ENCODE measurements at regions not wholly inside any gene's neighbourhood (a gene's known extent, or its start where the extent isn't known, plus 50 kb on each side); places are given as distances from the start of the nearest gene placed in this dataset.

DNA sequence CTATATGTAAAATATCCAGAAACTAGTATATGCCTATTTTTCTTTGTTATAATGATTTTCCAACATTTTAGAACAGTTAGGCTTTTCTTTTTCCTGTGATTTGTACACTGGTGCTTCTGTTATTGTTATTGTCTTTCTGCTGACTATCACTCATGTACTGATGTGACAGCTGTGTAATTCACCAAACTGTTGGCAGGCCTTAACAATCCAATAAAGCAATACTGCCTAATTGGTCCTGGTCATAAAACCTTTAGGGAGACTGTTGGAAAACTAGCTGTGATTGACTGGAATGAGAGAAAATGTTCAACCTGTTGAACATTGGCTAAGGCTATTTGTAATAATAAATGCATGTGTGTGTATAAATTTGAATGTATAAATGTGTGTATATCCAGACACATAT lies 956.6 kb downstream of the REEP3 start:
- no peaks in the 10 kb centered on the region for H3K9me3 ChIP-seq (ENCODE audit: control insufficient read depth, low read length)
- no peak overlapping the region for H3K9ac ChIP-seq (ENCODE audit: low read length)

DNA sequence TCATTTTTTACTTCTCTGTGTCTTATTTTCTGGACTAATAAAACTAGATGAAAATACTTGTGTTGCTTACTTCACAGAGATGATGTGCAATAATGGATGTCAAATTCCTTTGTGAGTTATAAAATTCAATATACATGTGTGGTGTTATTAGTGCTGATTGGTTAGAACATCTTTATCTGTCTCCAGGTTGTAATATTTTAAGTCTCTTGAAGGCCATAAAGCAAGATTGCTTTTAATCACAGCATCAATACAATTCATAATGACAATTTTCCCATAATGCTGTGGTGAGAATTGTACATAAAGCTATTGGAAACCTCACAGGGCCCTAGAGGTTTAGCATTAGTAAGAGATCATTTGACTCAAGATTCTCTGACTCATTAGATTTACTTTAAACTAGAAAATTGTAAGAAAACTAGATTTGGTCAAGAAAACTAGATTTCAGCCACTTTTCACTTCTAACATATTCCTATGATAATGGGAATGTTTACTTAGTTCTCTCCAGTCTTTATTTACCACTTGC lies 963.7 kb downstream of the REEP3 start:
- no peaks in the 10 kb centered on the region for H3K9me3 ChIP-seq (ENCODE audit: control insufficient read depth, low read length)
- H3K4me3 ChIP-seq (ENCODE audit: low read length) = no peak overlapping the region
- H3K36me3 ChIP-seq (ENCODE audit: control insufficient read depth, insufficient read depth, low read length) = no peaks in the 10 kb centered on the region
- H3K9ac ChIP-seq (ENCODE audit: low read length) = no peak overlapping the region
- H3K4me1 ChIP-seq (ENCODE audit: control insufficient read depth, insufficient read depth, low read length) = no peaks in the 10 kb centered on the region
- no peaks in the 10 kb centered on the region for H3K27me3 ChIP-seq (ENCODE audit: control insufficient read depth, insufficient read depth, low read length)

More for the DNA sequence above, 956.6 kb downstream of the REEP3 start:
- no peaks in the 10 kb centered on the region for H3K36me3 ChIP-seq (ENCODE audit: control insufficient read depth, insufficient read depth, low read length)
- no peaks in the 10 kb centered on the region for H3K4me1 ChIP-seq (ENCODE audit: control insufficient read depth, insufficient read depth, low read length)
- no peaks in the 10 kb centered on the region for H3K27me3 ChIP-seq (ENCODE audit: control insufficient read depth, insufficient read depth, low read length)
- H3K4me3 ChIP-seq (ENCODE audit: low read length) = no peak overlapping the region

DNA sequence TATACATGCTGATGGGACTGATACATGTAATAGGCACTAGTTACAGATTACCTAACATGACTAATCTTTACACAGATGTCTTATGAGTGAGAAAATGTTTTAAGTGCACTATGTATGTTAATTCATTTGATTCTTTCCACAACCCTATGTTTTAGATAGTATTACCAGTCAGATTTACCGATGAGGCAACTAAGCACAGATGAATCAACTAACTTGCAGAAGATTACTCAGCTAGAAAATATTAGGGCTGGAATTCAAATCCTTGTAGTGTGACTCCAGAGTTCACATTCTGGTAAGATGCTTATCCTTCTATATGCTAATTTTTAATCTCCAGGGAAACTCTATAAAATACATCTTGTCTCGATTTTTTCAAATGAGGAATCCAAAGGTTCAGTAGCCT lies 964.9 kb downstream of the REEP3 start:
- Histone ChIP-seq H3K4me1 (ENCODE audit: control insufficient read depth, insufficient read depth, low read length) (no peaks in the 10 kb centered on the region), H3K36me3 (ENCODE audit: control insufficient read depth, insufficient read depth, low read length) (no peaks in the 10 kb centered on the region), H3K27me3 (ENCODE audit: control insufficient read depth, insufficient read depth, low read length) (no peaks in the 10 kb centered on the region), H3K9me3 (ENCODE audit: control insufficient read depth, low read length) (no peaks in the 10 kb centered on the region), H3K9ac (ENCODE audit: low read length) (no peak overlapping the region), H3K4me3 (ENCODE audit: low read length) (no peak overlapping the region)

DNA sequence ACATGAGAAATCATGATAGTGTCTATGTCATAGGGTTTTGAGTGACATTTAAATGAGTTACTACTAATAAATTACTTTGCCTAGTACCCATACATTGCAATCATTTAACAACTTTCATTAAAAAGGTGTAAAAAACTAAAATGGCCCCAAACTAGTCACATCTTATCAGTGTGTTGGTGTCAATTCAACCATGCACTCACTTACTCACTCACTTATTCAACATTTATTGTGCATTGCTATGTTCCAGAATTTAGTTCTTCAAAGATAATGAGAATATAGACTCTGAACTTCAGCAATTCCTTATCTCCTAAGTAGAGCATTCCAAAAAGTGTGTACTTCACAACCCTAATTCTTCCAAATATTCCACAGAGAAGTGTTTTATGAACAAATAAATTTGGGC lies 965.7 kb downstream of the REEP3 start:
- Histone ChIP-seq H3K27me3 (ENCODE audit: control insufficient read depth, insufficient read depth, low read length) (no peaks in the 10 kb centered on the region), H3K4me3 (ENCODE audit: low read length) (no peak overlapping the region), H3K36me3 (ENCODE audit: control insufficient read depth, insufficient read depth, low read length) (no peaks in the 10 kb centered on the region), H3K9me3 (ENCODE audit: control insufficient read depth, low read length) (no peaks in the 10 kb centered on the region), H3K9ac (ENCODE audit: low read length) (no peak overlapping the region), H3K4me1 (ENCODE audit: control insufficient read depth, insufficient read depth, low read length) (no peaks in the 10 kb centered on the region)

DNA sequence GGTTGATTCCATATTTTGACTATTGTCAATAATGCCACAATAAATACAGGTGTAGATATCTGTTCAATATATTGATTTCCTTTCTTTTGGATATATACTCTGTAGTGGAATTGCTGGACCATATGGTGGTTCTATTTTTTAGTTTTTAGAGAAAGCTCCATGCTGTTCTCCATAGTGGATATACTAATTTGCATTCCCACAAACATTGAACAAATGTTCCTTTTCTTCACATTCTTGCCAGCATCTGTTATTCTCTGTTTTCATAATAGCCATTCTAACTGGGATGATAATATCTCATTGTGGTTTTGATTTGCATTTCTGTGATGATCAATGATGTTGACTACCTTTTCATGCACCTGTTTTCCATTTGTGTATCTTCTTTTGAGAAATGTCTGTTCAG lies 973.7 kb downstream of the REEP3 start:
- Histone ChIP-seq H3K36me3 (ENCODE audit: control insufficient read depth, insufficient read depth, low read length) (no peaks in the 10 kb centered on the region), H3K9me3 (ENCODE audit: control insufficient read depth, low read length) (no peaks in the 10 kb centered on the region), H3K9ac (ENCODE audit: low read length) (no peak overlapping the region), H3K27me3 (ENCODE audit: control insufficient read depth, insufficient read depth, low read length) (no peaks in the 10 kb centered on the region), H3K4me3 (ENCODE audit: low read length) (no peak overlapping the region), H3K4me1 (ENCODE audit: control insufficient read depth, insufficient read depth, low read length) (no peaks in the 10 kb centered on the region)

DNA sequence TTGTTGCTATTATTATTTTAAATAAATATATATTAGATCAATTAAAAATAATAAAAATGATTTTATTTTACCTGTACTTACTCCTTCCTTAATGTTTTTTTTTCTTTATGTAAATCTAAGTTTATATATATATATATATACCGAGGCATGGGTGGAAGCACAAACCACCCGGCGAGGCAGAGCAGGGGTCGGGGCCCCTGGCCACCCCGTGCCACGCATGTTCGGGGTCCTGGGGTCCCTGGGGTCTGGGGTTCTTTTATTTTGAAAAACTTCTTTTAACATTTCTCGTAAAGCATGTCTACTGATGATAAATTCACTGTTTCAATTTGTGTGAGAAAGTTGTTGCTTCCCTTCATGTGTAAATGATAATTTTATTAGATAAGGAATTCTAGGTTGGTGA lies 976.1 kb downstream of the REEP3 start:
- Histone ChIP-seq H3K36me3 (ENCODE audit: control insufficient read depth, insufficient read depth, low read length) (no peaks in the 10 kb centered on the region), H3K27me3 (ENCODE audit: control insufficient read depth, insufficient read depth, low read length) (no peaks in the 10 kb centered on the region), H3K9me3 (ENCODE audit: control insufficient read depth, low read length) (no peaks in the 10 kb centered on the region), H3K4me1 (ENCODE audit: control insufficient read depth, insufficient read depth, low read length) (no peaks in the 10 kb centered on the region), H3K9ac (ENCODE audit: low read length) (no peak overlapping the region), H3K4me3 (ENCODE audit: low read length) (no peak overlapping the region)

DNA sequence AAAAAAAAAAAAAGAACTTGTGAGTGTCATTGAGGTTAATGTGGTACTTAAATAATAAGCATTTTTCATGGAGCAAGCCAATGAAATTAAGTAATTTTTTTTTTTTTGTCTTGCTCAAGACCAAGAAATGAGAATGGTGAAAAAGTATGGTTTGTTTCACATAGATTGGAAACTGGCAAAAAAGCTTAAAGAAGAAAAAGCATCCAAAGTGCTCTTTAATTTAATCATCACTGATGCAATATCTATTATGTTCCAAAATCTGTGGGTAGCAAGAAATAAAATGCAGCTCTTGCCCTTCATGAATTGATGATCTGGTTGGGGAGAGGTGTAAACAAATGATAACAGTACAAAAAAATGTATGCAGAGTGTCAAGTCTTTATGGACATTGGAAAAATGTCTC lies 980.6 kb downstream of the REEP3 start:
- H3K9ac ChIP-seq (ENCODE audit: low read length) = no peak overlapping the region
- no peaks in the 10 kb centered on the region for H3K36me3 ChIP-seq (ENCODE audit: control insufficient read depth, insufficient read depth, low read length)
- H3K27me3 ChIP-seq (ENCODE audit: control insufficient read depth, insufficient read depth, low read length) = no peaks in the 10 kb centered on the region
- H3K9me3 ChIP-seq (ENCODE audit: control insufficient read depth, low read length) = no peaks in the 10 kb centered on the region
- H3K4me3 ChIP-seq (ENCODE audit: low read length) = no peak overlapping the region
- no peaks in the 10 kb centered on the region for H3K4me1 ChIP-seq (ENCODE audit: control insufficient read depth, insufficient read depth, low read length)

DNA sequence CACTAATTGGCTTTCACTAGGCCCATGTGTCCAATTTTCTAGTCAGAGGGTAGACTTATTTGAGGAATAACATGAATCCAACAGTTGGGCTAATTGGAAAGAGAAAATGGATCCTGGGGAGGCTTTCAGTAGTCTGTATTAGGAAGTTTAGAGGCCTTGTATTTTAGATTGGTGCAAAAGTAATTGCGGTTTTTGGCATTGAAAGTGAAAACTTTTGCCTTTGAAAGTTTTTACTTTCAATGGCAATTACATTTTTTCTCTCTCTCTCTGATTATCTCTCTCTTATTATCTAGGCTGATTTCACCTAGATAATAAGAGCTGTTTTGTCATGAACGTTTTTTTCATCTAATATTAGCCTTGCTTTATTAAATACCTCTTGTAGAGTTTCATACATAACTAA lies 981.7 kb downstream of the REEP3 start:
- Histone ChIP-seq H3K4me3 (ENCODE audit: low read length) (no peak overlapping the region), H3K27me3 (ENCODE audit: control insufficient read depth, insufficient read depth, low read length) (no peaks in the 10 kb centered on the region), H3K4me1 (ENCODE audit: control insufficient read depth, insufficient read depth, low read length) (no peaks in the 10 kb centered on the region), H3K36me3 (ENCODE audit: control insufficient read depth, insufficient read depth, low read length) (no peaks in the 10 kb centered on the region), H3K9ac (ENCODE audit: low read length) (no peak overlapping the region), H3K9me3 (ENCODE audit: control insufficient read depth, low read length) (no peaks in the 10 kb centered on the region)

DNA sequence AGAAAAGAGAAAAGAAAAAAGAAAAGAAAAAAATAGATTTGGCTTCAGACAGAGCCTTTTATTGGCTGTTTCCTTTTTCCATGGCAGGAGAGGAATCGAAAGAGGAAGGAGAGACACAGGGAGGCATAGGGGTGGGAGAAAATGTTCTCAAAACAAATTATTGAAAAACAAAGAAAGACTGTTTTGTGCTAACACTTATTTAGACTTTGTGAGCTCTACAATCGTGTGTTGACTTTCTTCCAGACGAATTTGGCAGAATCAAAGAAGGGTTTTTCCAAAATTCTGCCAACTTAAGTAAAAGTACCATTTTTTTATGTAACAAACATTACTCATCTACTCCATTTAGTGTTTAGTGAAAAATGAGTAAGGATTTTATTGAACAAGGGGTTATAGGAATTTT lies 982.2 kb downstream of the REEP3 start:
- Histone ChIP-seq H3K27me3 (ENCODE audit: control insufficient read depth, insufficient read depth, low read length) (no peaks in the 10 kb centered on the region), H3K9ac (ENCODE audit: low read length) (no peak overlapping the region), H3K36me3 (ENCODE audit: control insufficient read depth, insufficient read depth, low read length) (no peaks in the 10 kb centered on the region), H3K4me1 (ENCODE audit: control insufficient read depth, insufficient read depth, low read length) (no peaks in the 10 kb centered on the region), H3K9me3 (ENCODE audit: control insufficient read depth, low read length) (no peaks in the 10 kb centered on the region), H3K4me3 (ENCODE audit: low read length) (no peak overlapping the region)

DNA sequence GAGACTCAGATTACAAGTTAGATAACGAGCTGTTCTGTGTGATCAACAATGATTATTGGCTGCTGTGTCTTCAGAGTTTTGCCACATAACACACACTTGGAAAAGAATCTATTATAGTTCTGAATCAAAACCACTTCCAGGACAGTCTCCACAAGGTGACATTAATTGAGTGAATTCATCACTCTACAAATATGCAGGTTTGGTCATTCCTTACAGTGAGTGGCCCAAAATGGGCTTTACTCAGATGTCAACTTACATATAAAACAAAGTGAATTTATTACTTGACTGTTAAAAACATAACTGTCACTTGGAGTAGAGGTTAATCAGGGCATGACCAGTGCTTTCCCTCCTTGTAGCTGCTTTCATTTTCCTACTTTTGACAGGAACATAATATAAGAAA lies 984.3 kb downstream of the REEP3 start:
- H3K4me1 ChIP-seq (ENCODE audit: control insufficient read depth, insufficient read depth, low read length) = no peaks in the 10 kb centered on the region
- no peaks in the 10 kb centered on the region for H3K27me3 ChIP-seq (ENCODE audit: control insufficient read depth, insufficient read depth, low read length)
- H3K9me3 ChIP-seq (ENCODE audit: control insufficient read depth, low read length) = no peaks in the 10 kb centered on the region
- no peak overlapping the region for H3K9ac ChIP-seq (ENCODE audit: low read length)
- H3K4me3 ChIP-seq (ENCODE audit: low read length) = no peak overlapping the region
- H3K36me3 ChIP-seq (ENCODE audit: control insufficient read depth, insufficient read depth, low read length) = no peaks in the 10 kb centered on the region

DNA sequence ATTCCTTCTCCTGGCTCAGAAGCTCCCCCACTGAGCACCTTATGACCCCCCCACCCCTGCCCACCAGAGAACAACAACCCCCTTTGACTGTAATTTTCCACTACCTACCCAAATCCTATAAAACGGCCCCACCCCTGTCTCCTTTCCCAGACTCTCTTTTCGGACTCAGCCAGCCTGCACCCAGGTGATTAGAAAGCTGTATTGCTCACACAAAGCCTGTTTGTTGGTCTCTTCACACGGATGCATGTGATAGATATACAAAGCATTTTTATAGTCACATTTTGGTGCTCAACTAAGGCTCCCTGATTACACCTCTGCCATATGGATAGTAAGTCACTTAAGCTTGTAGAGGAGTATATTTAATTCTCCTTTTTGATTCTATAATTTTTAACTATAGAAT lies 985.8 kb downstream of the REEP3 start:
- no peaks in the 10 kb centered on the region for H3K4me1 ChIP-seq (ENCODE audit: control insufficient read depth, insufficient read depth, low read length)
- no peaks in the 10 kb centered on the region for H3K9me3 ChIP-seq (ENCODE audit: control insufficient read depth, low read length)
- H3K27me3 ChIP-seq (ENCODE audit: control insufficient read depth, insufficient read depth, low read length) = no peaks in the 10 kb centered on the region
- H3K36me3 ChIP-seq (ENCODE audit: control insufficient read depth, insufficient read depth, low read length) = no peaks in the 10 kb centered on the region
- H3K4me3 ChIP-seq (ENCODE audit: low read length) = no peak overlapping the region
- H3K9ac ChIP-seq (ENCODE audit: low read length) = no peak overlapping the region

DNA sequence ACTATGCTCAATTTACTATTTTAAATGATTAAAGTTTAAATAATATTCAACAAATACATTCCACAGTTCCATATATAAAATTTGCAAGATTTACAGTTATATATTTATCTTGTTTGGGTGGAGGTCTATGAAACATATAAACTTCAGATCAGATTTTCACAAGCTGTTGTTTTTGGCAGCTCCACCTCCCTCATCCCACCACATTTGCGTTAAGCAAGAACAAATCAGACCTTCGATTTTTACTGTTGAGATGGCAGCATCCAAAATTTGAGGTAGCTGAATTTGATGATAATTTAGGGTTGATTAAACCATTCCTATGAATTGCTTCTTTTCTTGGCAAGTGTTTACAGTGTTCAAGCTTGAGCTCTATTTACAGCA lies 986.4 kb downstream of the REEP3 start:
- Histone ChIP-seq H3K4me3 (ENCODE audit: low read length) (no peak overlapping the region), H3K9ac (ENCODE audit: low read length) (no peak overlapping the region), H3K9me3 (ENCODE audit: control insufficient read depth, low read length) (no peaks in the 10 kb centered on the region), H3K4me1 (ENCODE audit: control insufficient read depth, insufficient read depth, low read length) (no peaks in the 10 kb centered on the region), H3K27me3 (ENCODE audit: control insufficient read depth, insufficient read depth, low read length) (no peaks in the 10 kb centered on the region), H3K36me3 (ENCODE audit: control insufficient read depth, insufficient read depth, low read length) (no peaks in the 10 kb centered on the region)

DNA sequence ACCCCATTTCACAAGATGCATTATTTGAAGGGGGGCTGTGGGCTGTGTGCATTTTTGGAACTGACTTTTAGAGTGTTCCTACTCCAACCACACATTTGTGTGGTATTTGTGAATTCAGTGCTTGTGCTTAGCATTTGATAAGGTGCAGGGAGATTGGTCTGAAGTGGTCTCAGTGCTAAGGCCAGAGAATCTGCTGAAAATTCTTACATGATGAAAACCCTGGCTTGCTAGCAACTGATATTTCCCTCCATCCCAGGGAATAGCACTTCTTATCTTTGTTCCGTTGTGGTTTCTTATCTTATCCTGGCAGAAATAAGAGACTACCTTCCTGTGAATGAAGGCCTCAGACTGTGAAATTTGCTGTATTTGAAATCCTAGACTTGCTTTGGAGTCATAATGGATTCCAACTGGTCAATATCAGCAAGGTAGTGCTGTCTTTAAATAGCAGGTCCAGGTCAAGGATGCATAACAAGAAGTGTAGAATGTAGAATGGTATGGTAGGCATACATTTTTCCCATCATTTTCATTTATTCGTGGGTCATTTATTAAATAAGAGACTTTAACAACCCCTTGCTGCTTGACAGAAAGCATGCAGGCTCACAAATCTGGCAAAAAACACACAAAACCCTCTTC lies 986.9 kb downstream of the REEP3 start:
- H3K9ac ChIP-seq (ENCODE audit: low read length) = no peak overlapping the region
- H3K4me3 ChIP-seq (ENCODE audit: low read length) = no peak overlapping the region
- H3K9me3 ChIP-seq (ENCODE audit: control insufficient read depth, low read length) = no peaks in the 10 kb centered on the region
- no peaks in the 10 kb centered on the region for H3K4me1 ChIP-seq (ENCODE audit: control insufficient read depth, insufficient read depth, low read length)
- H3K36me3 ChIP-seq (ENCODE audit: control insufficient read depth, insufficient read depth, low read length) = no peaks in the 10 kb centered on the region
- H3K27me3 ChIP-seq (ENCODE audit: control insufficient read depth, insufficient read depth, low read length) = no peaks in the 10 kb centered on the region

Data from mucosa of stomach (tissue), 1 donor.